ENCODE measurements at regions not wholly inside any gene's neighbourhood (a gene's known extent, or its start where the extent isn't known, plus 50 kb on each side); places are given as distances from the start of the nearest gene placed in this dataset.

DNA sequence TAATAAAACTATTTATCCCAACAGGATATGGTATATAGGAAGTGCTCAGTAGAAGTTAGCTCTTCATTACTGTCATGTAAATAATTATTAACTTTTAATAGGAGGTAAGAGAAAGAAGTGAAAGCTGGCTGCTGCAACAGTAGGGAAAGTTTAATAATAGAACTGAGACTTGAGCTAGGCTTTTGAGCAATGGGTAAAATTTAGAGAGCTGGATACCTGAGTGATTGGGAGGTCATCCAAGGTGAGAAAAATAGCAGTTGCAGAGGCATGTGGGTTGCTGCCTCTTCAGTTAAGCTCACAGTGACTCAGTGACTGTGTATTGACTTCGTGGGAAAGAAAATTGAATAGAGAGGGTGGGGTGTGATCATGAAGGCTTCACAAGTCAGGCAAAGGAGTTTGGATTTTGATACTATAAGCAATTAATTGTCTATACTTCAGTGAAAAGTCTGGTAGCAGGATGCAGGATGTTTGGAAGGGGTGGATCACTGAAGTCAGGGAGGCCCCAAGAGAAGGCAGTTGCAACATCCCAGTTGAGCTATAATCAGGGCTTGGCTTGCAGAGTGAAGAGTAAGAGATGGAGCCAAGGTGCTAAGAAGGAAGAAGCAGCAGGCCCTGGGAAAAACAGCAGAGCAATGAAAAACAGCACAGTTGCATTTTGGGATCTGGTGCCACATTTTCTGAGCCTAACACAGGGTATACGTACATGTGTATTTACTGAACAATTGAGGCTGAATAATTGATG lies 172.0 kb upstream of the FRMD6 start:
- peaks cover 0 to 8% of the 10 kb centered on the region in 2 donors for H3K4me1 ChIP-seq (ENCODE audit: control insufficient read depth in 1 of 2, insufficient read depth in 2 of 2, low read length in 2 of 2)
- H3K9me3 ChIP-seq (ENCODE audit: control insufficient read depth in 1 of 2, low read length in 2 of 2) = no peaks in the 10 kb centered on the region
- no peak overlapping the region for H3K27ac ChIP-seq (ENCODE audit: low read length)
- no peaks in the 10 kb centered on the region for H3K36me3 ChIP-seq (ENCODE audit: control insufficient read depth in 1 of 2, insufficient read depth in 2 of 2, low read length in 2 of 2)
- no peak overlapping the region for H3K4me3 ChIP-seq (ENCODE audit: low read depth in 1 of 2, low read length in 2 of 2)
- no peaks in the 10 kb centered on the region for H3K27me3 ChIP-seq (ENCODE audit: low read depth, low read length)

DNA sequence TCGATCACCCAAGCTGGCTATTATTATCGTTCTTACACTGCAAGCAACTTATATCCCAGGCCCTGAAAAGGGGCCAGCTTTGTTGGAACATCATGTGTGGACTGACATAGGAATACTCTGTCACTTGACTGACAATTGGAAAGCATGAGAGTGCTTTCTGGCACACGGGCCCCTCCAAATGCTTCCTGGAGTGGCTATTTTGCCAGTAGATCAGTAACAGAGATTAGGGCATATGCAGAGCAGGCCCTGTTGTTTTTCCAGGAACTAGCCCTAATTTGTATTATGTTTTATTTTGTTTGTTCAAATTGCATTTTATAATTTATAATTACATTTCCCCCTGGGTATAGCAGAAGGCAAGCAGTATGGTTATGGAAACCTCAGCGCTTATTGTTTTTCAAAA lies 170.1 kb upstream of the FRMD6 start:
- Histone ChIP-seq H3K36me3 (ENCODE audit: control insufficient read depth in 1 of 2, insufficient read depth in 2 of 2, low read length in 2 of 2) (no peaks in the 10 kb centered on the region), H3K9me3 (ENCODE audit: control insufficient read depth in 1 of 2, low read length in 2 of 2) (no peaks in the 10 kb centered on the region), H3K27me3 (ENCODE audit: low read depth, low read length) (no peaks in the 10 kb centered on the region), H3K27ac (ENCODE audit: low read length) (no peak overlapping the region), H3K4me1 (ENCODE audit: control insufficient read depth in 1 of 2, insufficient read depth in 2 of 2, low read length in 2 of 2) (peaks cover 0 to 8% of the 10 kb centered on the region in 2 donors), H3K4me3 (ENCODE audit: low read depth in 1 of 2, low read length in 2 of 2) (no peak overlapping the region)

DNA sequence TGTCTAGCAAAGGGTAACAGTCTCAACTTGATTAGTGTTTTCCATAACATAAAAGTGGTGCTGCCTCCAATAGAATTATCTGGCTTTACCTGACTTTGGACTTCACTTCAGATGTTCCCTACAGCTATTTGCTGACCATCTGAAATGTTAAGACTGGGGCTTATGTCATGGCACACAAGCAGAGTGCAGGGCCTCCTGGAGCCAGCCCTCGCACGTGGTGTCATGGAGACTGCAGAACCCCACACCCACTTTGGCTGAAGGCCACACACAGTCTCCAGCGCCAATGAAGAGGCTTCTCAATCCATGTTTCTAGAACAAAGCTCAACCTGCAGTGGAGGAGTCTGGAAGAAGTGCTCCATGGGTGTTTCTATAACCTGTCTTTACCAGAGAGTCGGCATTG lies 169.6 kb upstream of the FRMD6 start:
- H3K4me3 ChIP-seq (ENCODE audit: low read depth in 1 of 2, low read length in 2 of 2) = no peak overlapping the region
- no peaks in the 10 kb centered on the region for H3K36me3 ChIP-seq (ENCODE audit: control insufficient read depth in 1 of 2, insufficient read depth in 2 of 2, low read length in 2 of 2)
- H3K27me3 ChIP-seq (ENCODE audit: low read depth, low read length) = no peaks in the 10 kb centered on the region
- H3K4me1 ChIP-seq (ENCODE audit: control insufficient read depth in 1 of 2, insufficient read depth in 2 of 2, low read length in 2 of 2) = peaks cover 0 to 8% of the 10 kb centered on the region in 2 donors
- no peak overlapping the region for H3K27ac ChIP-seq (ENCODE audit: low read length)
- no peaks in the 10 kb centered on the region for H3K9me3 ChIP-seq (ENCODE audit: control insufficient read depth in 1 of 2, low read length in 2 of 2)

DNA sequence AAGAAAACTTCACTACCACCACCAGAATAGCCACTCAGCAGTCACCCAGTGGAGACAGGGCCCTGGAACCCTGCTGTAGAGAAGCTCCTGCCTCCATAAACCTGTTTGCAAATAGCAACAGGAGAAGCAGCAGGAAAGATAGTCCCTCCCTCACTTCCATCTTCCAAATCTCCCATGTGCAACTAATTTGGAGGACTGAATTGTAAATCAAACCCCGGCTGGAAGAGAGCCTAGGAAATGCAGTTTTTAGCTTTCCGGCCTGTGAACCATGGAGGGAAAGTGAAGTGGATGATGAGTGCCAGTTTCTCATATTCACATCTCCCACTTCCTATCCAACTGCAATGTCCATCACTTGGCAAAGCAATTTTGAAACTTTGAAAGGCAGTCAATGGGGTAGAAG lies 167.2 kb upstream of the FRMD6 start:
- Histone ChIP-seq H3K36me3 (ENCODE audit: control insufficient read depth in 1 of 2, insufficient read depth in 2 of 2, low read length in 2 of 2) (no peaks in the 10 kb centered on the region), H3K4me1 (ENCODE audit: control insufficient read depth in 1 of 2, insufficient read depth in 2 of 2, low read length in 2 of 2) (peaks cover 0 to 5% of the 10 kb centered on the region in 2 donors), H3K27ac (ENCODE audit: low read length) (no peak overlapping the region), H3K4me3 (ENCODE audit: low read depth in 1 of 2, low read length in 2 of 2) (no peak overlapping the region), H3K27me3 (ENCODE audit: low read depth, low read length) (no peaks in the 10 kb centered on the region), H3K9me3 (ENCODE audit: control insufficient read depth in 1 of 2, low read length in 2 of 2) (no peaks in the 10 kb centered on the region)

DNA sequence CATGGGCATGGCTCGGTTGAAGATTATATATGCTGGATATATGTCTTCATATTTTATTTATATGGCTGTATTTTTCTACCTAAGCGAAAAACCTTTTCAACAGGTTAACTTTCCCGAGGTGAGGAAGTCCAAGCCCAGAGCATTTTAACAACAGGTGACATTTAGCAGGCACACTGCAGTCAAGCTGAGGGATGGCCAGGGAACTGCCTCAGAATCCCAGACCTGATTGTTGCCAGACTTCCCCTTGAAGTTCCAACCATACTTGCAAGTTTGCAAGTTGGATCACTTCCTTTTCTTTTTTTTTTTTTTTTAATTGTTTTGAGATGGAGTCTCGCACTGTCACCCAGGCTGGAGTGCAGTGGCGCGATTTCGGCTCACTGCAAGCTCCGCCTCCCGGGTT lies 166.0 kb upstream of the FRMD6 start:
- H3K4me1 ChIP-seq (ENCODE audit: control insufficient read depth in 1 of 2, insufficient read depth in 2 of 2, low read length in 2 of 2) = peaks cover 0 to under 1% of the 10 kb centered on the region in 2 donors
- H3K27me3 ChIP-seq (ENCODE audit: low read depth, low read length) = no peaks in the 10 kb centered on the region
- H3K4me3 ChIP-seq (ENCODE audit: low read depth in 1 of 2, low read length in 2 of 2) = no peak overlapping the region
- H3K36me3 ChIP-seq (ENCODE audit: control insufficient read depth in 1 of 2, insufficient read depth in 2 of 2, low read length in 2 of 2) = no peaks in the 10 kb centered on the region
- H3K9me3 ChIP-seq (ENCODE audit: control insufficient read depth in 1 of 2, low read length in 2 of 2) = no peaks in the 10 kb centered on the region
- H3K27ac ChIP-seq (ENCODE audit: low read length) = no peak overlapping the region

DNA sequence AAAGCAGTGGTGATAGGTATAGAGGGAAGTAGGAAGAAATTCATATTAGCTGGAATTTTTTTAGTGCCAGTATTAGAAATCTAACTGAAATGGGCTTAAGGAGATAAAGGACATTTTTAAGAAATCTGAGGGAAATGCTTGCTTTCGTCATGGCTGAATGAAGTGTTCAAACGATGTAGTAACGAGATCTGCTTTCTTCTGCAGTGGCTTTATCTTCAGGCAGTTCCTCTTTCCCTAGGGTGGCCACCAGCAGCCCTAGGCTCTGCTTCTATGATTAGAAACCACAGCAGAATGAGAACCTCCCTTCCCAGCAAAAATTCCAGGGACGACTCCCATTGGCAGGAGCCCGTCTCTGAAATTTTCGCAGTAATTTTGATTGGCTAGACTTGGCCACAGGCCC lies 163.9 kb upstream of the FRMD6 start:
- Histone ChIP-seq H3K9me3 (ENCODE audit: control insufficient read depth in 1 of 2, low read length in 2 of 2) (no peaks in the 10 kb centered on the region), H3K4me1 (ENCODE audit: control insufficient read depth in 1 of 2, insufficient read depth in 2 of 2, low read length in 2 of 2) (peaks cover 7 to 9% of the 10 kb centered on the region in 2 donors), H3K27ac (ENCODE audit: low read length) (no peak overlapping the region), H3K27me3 (ENCODE audit: low read depth, low read length) (no peaks in the 10 kb centered on the region), H3K4me3 (ENCODE audit: low read depth in 1 of 2, low read length in 2 of 2) (no peak overlapping the region), H3K36me3 (ENCODE audit: control insufficient read depth in 1 of 2, insufficient read depth in 2 of 2, low read length in 2 of 2) (no peaks in the 10 kb centered on the region)

DNA sequence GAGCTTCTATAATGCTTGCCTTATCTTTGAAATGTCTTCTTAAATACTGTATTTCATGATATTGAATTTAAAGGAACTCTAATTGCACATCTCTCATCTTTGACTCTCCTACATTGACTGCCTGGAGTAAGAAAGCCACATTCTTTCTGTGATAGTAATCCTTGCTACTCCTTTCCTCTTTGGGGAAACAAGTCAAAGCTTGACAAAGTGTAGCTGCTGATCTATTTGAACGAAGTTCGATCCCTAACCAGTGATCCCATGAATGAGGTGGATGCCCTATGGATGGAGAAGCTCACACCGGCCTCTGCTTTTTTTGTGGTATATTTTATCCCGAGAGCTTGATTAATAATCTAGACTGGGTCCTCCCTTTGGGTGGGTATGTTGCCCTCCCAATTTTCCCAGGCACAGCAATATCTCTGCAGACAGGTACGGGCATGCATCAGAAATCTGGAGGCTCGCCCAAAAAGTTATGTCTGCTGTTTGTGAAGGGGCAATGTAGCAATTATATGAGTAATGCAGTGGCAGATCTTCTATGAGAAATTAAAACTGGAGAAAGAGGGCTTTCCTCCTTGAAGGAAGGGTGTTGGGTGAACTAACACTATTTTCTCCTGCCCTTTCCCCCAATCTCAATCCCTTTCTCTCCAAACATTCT lies 163.0 kb upstream of the FRMD6 start:
- no peak overlapping the region for H3K4me3 ChIP-seq (ENCODE audit: low read depth in 1 of 2, low read length in 2 of 2)
- no peaks in the 10 kb centered on the region for H3K36me3 ChIP-seq (ENCODE audit: control insufficient read depth in 1 of 2, insufficient read depth in 2 of 2, low read length in 2 of 2)
- H3K9me3 ChIP-seq (ENCODE audit: control insufficient read depth in 1 of 2, low read length in 2 of 2) = no peaks in the 10 kb centered on the region
- no peaks in the 10 kb centered on the region for H3K27me3 ChIP-seq (ENCODE audit: low read depth, low read length)
- H3K27ac ChIP-seq (ENCODE audit: low read length) = no peak overlapping the region
- peaks cover 7 to 9% of the 10 kb centered on the region in 2 donors for H3K4me1 ChIP-seq (ENCODE audit: control insufficient read depth in 1 of 2, insufficient read depth in 2 of 2, low read length in 2 of 2)

DNA sequence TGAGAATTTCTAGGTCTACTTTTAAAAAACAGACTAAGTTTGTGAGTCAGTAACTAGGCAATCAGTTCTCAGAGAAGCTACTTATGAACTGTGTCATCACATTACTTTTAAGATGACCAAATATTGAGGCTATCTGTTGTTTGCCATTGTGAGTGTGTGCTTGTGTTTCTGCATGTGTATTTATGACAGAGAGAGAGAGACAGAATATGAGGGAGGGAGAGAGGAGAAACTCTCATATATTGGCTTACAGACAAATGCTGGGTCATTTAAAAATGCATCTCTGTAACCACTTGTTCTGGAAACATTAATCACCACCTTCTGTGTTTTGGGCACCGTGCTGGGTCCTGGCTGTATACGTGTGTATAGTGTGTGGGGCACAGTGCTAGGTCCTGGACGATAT lies 161.5 kb upstream of the FRMD6 start:
- Histone ChIP-seq H3K4me1 (ENCODE audit: control insufficient read depth in 1 of 2, insufficient read depth in 2 of 2, low read length in 2 of 2) (peaks cover 7 to 9% of the 10 kb centered on the region in 2 donors), H3K27me3 (ENCODE audit: low read depth, low read length) (no peaks in the 10 kb centered on the region), H3K27ac (ENCODE audit: low read length) (no peak overlapping the region), H3K9me3 (ENCODE audit: control insufficient read depth in 1 of 2, low read length in 2 of 2) (no peaks in the 10 kb centered on the region), H3K36me3 (ENCODE audit: control insufficient read depth in 1 of 2, insufficient read depth in 2 of 2, low read length in 2 of 2) (no peaks in the 10 kb centered on the region), H3K4me3 (ENCODE audit: low read depth in 1 of 2, low read length in 2 of 2) (no peak overlapping the region)

DNA sequence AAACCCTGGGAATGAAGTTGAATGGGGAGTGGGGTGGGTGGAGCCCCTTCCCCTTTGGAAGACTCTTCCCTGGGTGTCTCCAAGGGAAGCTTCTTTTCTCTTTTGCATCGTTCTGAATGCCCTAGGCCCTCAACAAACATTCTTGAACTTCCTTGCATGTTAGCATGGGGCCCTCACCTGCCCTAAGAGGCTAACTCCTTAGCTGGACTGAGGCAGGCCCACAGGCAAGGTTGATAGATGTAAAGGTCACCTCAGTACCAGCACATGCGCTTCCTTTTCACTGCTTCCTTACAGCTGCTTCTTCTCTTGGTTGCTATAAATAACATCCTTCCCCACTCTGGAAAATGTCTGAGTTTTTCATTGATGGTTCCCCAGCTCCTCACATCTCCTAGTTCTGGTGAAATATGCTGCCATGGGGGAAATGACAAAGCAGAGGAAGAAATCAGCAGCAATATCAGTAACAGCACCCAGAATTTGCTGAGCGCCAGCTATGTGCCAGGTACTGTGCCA lies 160.6 kb upstream of the FRMD6 start:
- Histone ChIP-seq H3K36me3 (ENCODE audit: control insufficient read depth in 1 of 2, insufficient read depth in 2 of 2, low read length in 2 of 2) (no peaks in the 10 kb centered on the region), H3K27me3 (ENCODE audit: low read depth, low read length) (no peaks in the 10 kb centered on the region), H3K9me3 (ENCODE audit: control insufficient read depth in 1 of 2, low read length in 2 of 2) (no peaks in the 10 kb centered on the region), H3K4me3 (ENCODE audit: low read depth in 1 of 2, low read length in 2 of 2) (no peak overlapping the region), H3K4me1 (ENCODE audit: control insufficient read depth in 1 of 2, insufficient read depth in 2 of 2, low read length in 2 of 2) (peaks cover 7 to 9% of the 10 kb centered on the region in 2 donors), H3K27ac (ENCODE audit: low read length) (no peak overlapping the region)

DNA sequence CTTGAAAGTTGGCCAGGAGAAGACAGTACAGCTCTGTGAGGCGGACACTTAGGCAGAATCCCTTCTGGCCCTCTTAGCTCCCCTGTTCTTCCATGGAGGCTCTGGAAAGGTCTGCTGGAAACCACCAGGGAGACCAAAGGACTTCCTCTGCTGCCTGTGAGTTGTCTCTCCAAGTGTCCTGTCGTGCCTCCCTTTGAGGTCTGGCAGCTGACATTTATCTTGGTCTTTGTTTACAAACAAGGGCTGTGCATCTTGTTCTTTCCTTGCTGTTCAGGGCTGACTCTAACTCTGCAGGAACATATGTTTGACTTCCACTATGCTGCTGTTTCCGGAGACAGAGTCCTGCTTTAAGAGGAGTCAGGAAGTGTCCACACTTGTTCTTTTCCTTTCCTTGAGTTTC lies 159.9 kb upstream of the FRMD6 start:
- H3K27me3 ChIP-seq (ENCODE audit: low read depth, low read length) = no peaks in the 10 kb centered on the region
- no peak overlapping the region for H3K4me3 ChIP-seq (ENCODE audit: low read depth in 1 of 2, low read length in 2 of 2)
- peaks cover 7 to 9% of the 10 kb centered on the region in 2 donors for H3K4me1 ChIP-seq (ENCODE audit: control insufficient read depth in 1 of 2, insufficient read depth in 2 of 2, low read length in 2 of 2)
- peaks cover 0 to 3% of the 10 kb centered on the region in 2 donors for H3K9me3 ChIP-seq (ENCODE audit: control insufficient read depth in 1 of 2, low read length in 2 of 2)
- no peaks in the 10 kb centered on the region for H3K36me3 ChIP-seq (ENCODE audit: control insufficient read depth in 1 of 2, insufficient read depth in 2 of 2, low read length in 2 of 2)
- peak overlapping the region; percentile 14 for H3K27ac ChIP-seq (ENCODE audit: low read length)

DNA sequence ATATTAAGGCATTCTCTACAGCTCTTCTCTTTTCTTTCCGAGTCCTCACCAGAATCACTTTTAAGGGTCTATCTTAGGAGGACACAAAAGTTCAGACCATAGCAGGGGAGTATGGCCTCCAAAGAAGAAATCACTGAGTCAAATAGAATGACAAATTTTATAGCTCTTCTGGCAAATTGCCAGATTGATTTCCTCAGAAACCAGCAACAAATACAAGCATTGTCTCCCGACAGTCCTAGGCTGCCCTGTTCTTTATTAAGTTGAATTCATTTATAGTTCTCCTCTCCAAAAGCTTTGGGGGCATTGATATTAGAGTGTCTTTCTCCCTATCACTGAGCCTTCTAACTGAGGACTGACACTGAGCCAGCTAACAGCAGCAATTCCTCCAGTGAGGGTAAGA lies 156.4 kb upstream of the FRMD6 start:
- no peak overlapping the region for H3K4me3 ChIP-seq (ENCODE audit: low read depth in 1 of 2, low read length in 2 of 2)
- peaks cover 7 to 9% of the 10 kb centered on the region in 2 donors for H3K4me1 ChIP-seq (ENCODE audit: control insufficient read depth in 1 of 2, insufficient read depth in 2 of 2, low read length in 2 of 2)
- H3K9me3 ChIP-seq (ENCODE audit: control insufficient read depth in 1 of 2, low read length in 2 of 2) = peaks cover 0 to 4% of the 10 kb centered on the region in 2 donors
- no peaks in the 10 kb centered on the region for H3K36me3 ChIP-seq (ENCODE audit: control insufficient read depth in 1 of 2, insufficient read depth in 2 of 2, low read length in 2 of 2)
- H3K27ac ChIP-seq (ENCODE audit: low read length) = no peak overlapping the region
- no peaks in the 10 kb centered on the region for H3K27me3 ChIP-seq (ENCODE audit: low read depth, low read length)
